HEK293 (cell line): ENCODE measurements at regions not wholly inside any gene's neighbourhood (a gene's known extent, or its start where the extent isn't known, plus 50 kb on each side); places are given as distances from the start of the nearest gene placed in this dataset.

Experiments
- AEBP2 ChIP-seq: fragments of 450-650 bp; formaldehyde crosslinking; IDR thresholded peaks from 2 replicates; pipeline ENCODE4 v1.5.1; 2016; ENCODE audit warnings: missing biosample characterization, missing genetic modification characterization, borderline replicate concordance
- EGR2 ChIP-seq: fragments of 450-650 bp; formaldehyde crosslinking; IDR thresholded peaks from 2 replicates; pipeline ENCODE4 v1.5.1; 2016; ENCODE audit warnings: low read depth, missing biosample characterization, missing genetic modification characterization
- GLI4 ChIP-seq: fragments of 450-650 bp; formaldehyde crosslinking; IDR thresholded peaks from 2 replicates; pipeline ENCODE4 v1.5.1; 2016; ENCODE audit warnings: missing biosample characterization, missing genetic modification characterization
- KLF1 ChIP-seq: fragments of 450-650 bp; formaldehyde crosslinking; IDR thresholded peaks from 2 replicates; pipeline ENCODE4 v1.5.1; 2016; ENCODE audit warnings: missing biosample characterization, missing genetic modification characterization
- KLF8 ChIP-seq: fragments of 450-650 bp; formaldehyde crosslinking; IDR thresholded peaks from 2 replicates; pipeline ENCODE4 v1.5.1; 2016; ENCODE audit warnings: missing biosample characterization, missing genetic modification characterization
- MZF1 ChIP-seq: fragments of 450-650 bp; formaldehyde crosslinking; IDR thresholded peaks from 2 replicates; pipeline ENCODE4 v1.5.1; 2017; ENCODE audit warnings: missing biosample characterization, missing genetic modification characterization, borderline replicate concordance
- REST ChIP-seq: fragments of 450-650 bp; formaldehyde crosslinking; IDR thresholded peaks from 2 replicates; pipeline ENCODE4 v1.5.1; 2016; ENCODE audit warnings: missing biosample characterization, missing genetic modification characterization
- SETDB1 ChIP-seq: IDR thresholded peaks from one replicate; pipeline ENCODE4 v1.6.1; 2017; ENCODE audit warnings: mild to moderate bottlenecking, low read length, moderate library complexity, mixed read lengths; ENCODE audit not compliant: insufficient read length
- YY1 ChIP-seq: fragments of 450-650 bp; formaldehyde crosslinking; IDR thresholded peaks from 2 replicates; pipeline ENCODE4 v1.5.1; 2018; ENCODE audit warnings: missing biosample characterization, missing genetic modification characterization
- ZBTB10 ChIP-seq: fragments of 450-650 bp; formaldehyde crosslinking; IDR thresholded peaks from 2 replicates; pipeline ENCODE4 v1.5.1; 2016; ENCODE audit warnings: missing biosample characterization, missing genetic modification characterization
- ZFP41 ChIP-seq: fragments of 450-650 bp; formaldehyde crosslinking; IDR thresholded peaks from 2 replicates; pipeline ENCODE4 v1.5.1; 2016; ENCODE audit warnings: missing biosample characterization, missing genetic modification characterization, borderline replicate concordance
- ZNF112 ChIP-seq: fragments of 450-650 bp; formaldehyde crosslinking; IDR thresholded peaks from 2 replicates; pipeline ENCODE4 v1.5.0; 2017; ENCODE audit warnings: missing biosample characterization, missing genetic modification characterization
- ZNF121 ChIP-seq: fragments of 450-650 bp; formaldehyde crosslinking; IDR thresholded peaks from 2 replicates; pipeline ENCODE4 v1.5.1; 2016; ENCODE audit warnings: missing biosample characterization, missing genetic modification characterization
- ZNF138 ChIP-seq: fragments of 450-650 bp; formaldehyde crosslinking; IDR thresholded peaks from 2 replicates; pipeline ENCODE4 v1.5.1; 2016; ENCODE audit warnings: missing biosample characterization, missing genetic modification characterization, borderline replicate concordance
- ZNF157 ChIP-seq: fragments of 450-650 bp; formaldehyde crosslinking; IDR thresholded peaks from 2 replicates; pipeline ENCODE4 v1.5.1; 2016; ENCODE audit warnings: missing biosample characterization, missing genetic modification characterization
- ZNF16 ChIP-seq: fragments of 450-650 bp; formaldehyde crosslinking; IDR thresholded peaks from 2 replicates; pipeline ENCODE4 v1.5.1; 2016; ENCODE audit warnings: low read depth, missing biosample characterization, missing genetic modification characterization
- ZNF19 ChIP-seq: fragments of 450-650 bp; formaldehyde crosslinking; IDR thresholded peaks from 2 replicates; pipeline ENCODE4; 2016; ENCODE audit warnings: missing biosample characterization, missing genetic modification characterization, low read depth
- ZNF202 ChIP-seq: fragments of 450-650 bp; formaldehyde crosslinking; IDR thresholded peaks from 2 replicates; pipeline ENCODE4 v1.5.1; 2016; ENCODE audit warnings: missing biosample characterization, missing genetic modification characterization, borderline replicate concordance
- ZNF214 ChIP-seq: fragments of 450-650 bp; formaldehyde crosslinking; IDR thresholded peaks from 2 replicates; pipeline ENCODE4 v1.5.1; 2017; ENCODE audit warnings: missing biosample characterization, mild to moderate bottlenecking, missing genetic modification characterization, borderline replicate concordance
- ZNF248 ChIP-seq: fragments of 450-650 bp; formaldehyde crosslinking; IDR thresholded peaks from 2 replicates; pipeline ENCODE4 v1.5.1; 2017; ENCODE audit warnings: missing biosample characterization, missing genetic modification characterization
- ZNF274 ChIP-seq, 2 experiments: fragments of 200-500 bp in 1 of 2; fragments of 450-650 bp in 1 of 2; sonication (Bioruptor generic) in 1 of 2; formaldehyde crosslinking in 1 of 2; IDR thresholded peaks; 2 replicates each; pipeline versions ENCODE4 v1.5.1 to v1.6.1; 2014 to 2016; ENCODE audit warnings: borderline replicate concordance in 1 of 2, inconsistent platforms in 1 of 2, low read length in 1 of 2, missing biosample characterization in 1 of 2, missing genetic modification characterization in 1 of 2
- ZNF324 ChIP-seq: fragments of 450-650 bp; formaldehyde crosslinking; IDR thresholded peaks from 2 replicates; pipeline ENCODE4 v1.5.1; 2016; ENCODE audit warnings: missing biosample characterization, missing genetic modification characterization
- ZNF350 ChIP-seq: fragments of 450-650 bp; formaldehyde crosslinking; IDR thresholded peaks from 2 replicates; pipeline ENCODE4 v1.5.0; 2017; ENCODE audit warnings: missing biosample characterization, mild to moderate bottlenecking, missing genetic modification characterization
- ZNF426 ChIP-seq: fragments of 450-650 bp; formaldehyde crosslinking; IDR thresholded peaks from 2 replicates; pipeline ENCODE4 v1.5.1; 2017; ENCODE audit warnings: missing biosample characterization, missing genetic modification characterization, mild to moderate bottlenecking, inconsistent platforms, moderate library complexity
- ZNF433 ChIP-seq: fragments of 450-650 bp; formaldehyde crosslinking; IDR thresholded peaks from 2 replicates; pipeline ENCODE4 v1.5.1; 2016; ENCODE audit warnings: missing biosample characterization, missing genetic modification characterization, low read depth
- ZNF521 ChIP-seq: fragments of 450-650 bp; formaldehyde crosslinking; IDR thresholded peaks from 2 replicates; pipeline ENCODE4 v1.5.1; 2017; ENCODE audit warnings: missing biosample characterization, mild to moderate bottlenecking, missing genetic modification characterization
- ZNF530 ChIP-seq: fragments of 450-650 bp; formaldehyde crosslinking; IDR thresholded peaks from 2 replicates; pipeline ENCODE4 v1.5.1; 2016; ENCODE audit warnings: low read depth, missing biosample characterization, missing genetic modification characterization
- ZNF558 ChIP-seq: fragments of 450-650 bp; formaldehyde crosslinking; IDR thresholded peaks from 2 replicates; pipeline ENCODE4 v1.5.1; 2016; ENCODE audit warnings: missing biosample characterization, missing genetic modification characterization
- ZNF560 ChIP-seq: fragments of 450-650 bp; formaldehyde crosslinking; IDR thresholded peaks from 2 replicates; pipeline ENCODE4 v1.5.1; 2017; ENCODE audit warnings: missing biosample characterization, missing genetic modification characterization, borderline replicate concordance
- ZNF610 ChIP-seq: fragments of 450-650 bp; formaldehyde crosslinking; IDR thresholded peaks from 2 replicates; pipeline ENCODE4 v1.5.1; 2016; ENCODE audit warnings: missing biosample characterization, missing genetic modification characterization, borderline replicate concordance
- ZNF707 ChIP-seq: fragments of 450-650 bp; formaldehyde crosslinking; IDR thresholded peaks from 2 replicates; pipeline ENCODE4 v1.5.1; 2016; ENCODE audit warnings: missing biosample characterization, missing genetic modification characterization
- ZNF777 ChIP-seq: fragments of 450-650 bp; formaldehyde crosslinking; IDR thresholded peaks from 2 replicates; pipeline ENCODE4 v1.5.1; 2017; ENCODE audit warnings: missing biosample characterization, missing genetic modification characterization, borderline replicate concordance

- no peak for TF ChIP-seq ZNF777
- no peak; the same call in 1 of the 2 replicates for TF ChIP-seq MZF1
- TF ChIP-seq ZNF324 (tag by site-specific recombination), result no peak
- TF ChIP-seq AEBP2 (tag by site-specific recombination), result no peak
- no peak for TF ChIP-seq ZNF521
- TF ChIP-seq ZNF248 (tag by site-specific recombination), result no peak
- no peak for TF ChIP-seq ZNF16
- no peak for TF ChIP-seq ZNF157
- peak; percentile 28; the same call in 1 of the 2 replicates for TF ChIP-seq ZNF560 (tag by site-specific recombination)
- TF ChIP-seq ZNF202 (tag by site-specific recombination), result no peak
- no peak for TF ChIP-seq KLF8 (tag by site-specific recombination)
- TF ChIP-seq ZNF112 (tag by site-specific recombination), result no peak
- no peak for TF ChIP-seq ZNF350 (tag by site-specific recombination)
- no peak for TF ChIP-seq ZNF707 (tag by site-specific recombination)
- TF ChIP-seq ZNF214 (tag by site-specific recombination), result no peak
- TF ChIP-seq SETDB1, result no peak
- TF ChIP-seq ZNF433 (tag by site-specific recombination), result peak; percentile 76
- no peak for TF ChIP-seq GLI4
- no peak for TF ChIP-seq KLF1 (tag by site-specific recombination)
- TF ChIP-seq ZNF426 (tag by site-specific recombination), result peak; percentile 88
- no peak for TF ChIP-seq ZNF138
- 0 out of 2 replicates have a peak, but pooled peaks have one; percentile 48 for TF ChIP-seq REST (tag by site-specific recombination)
- TF ChIP-seq ZNF558 (tag by site-specific recombination), result peak; percentile 71; the same call in 1 of the 2 replicates
- TF ChIP-seq EGR2, result no peak
- no peak for TF ChIP-seq ZBTB10 (tag by site-specific recombination)
- TF ChIP-seq ZNF610 (tag by site-specific recombination), result no peak
- TF ChIP-seq ZNF121 (tag by site-specific recombination), result 0 out of 2 replicates have a peak, but pooled peaks have one; percentile 25
- no peak for TF ChIP-seq YY1 (tag by site-specific recombination)
- TF ChIP-seq ZFP41 (tag by site-specific recombination), result no peak
- TF ChIP-seq ZNF274 (IDR thresholded peaks at IDR 0.05; ENCODE audit: low read length), result no peak
- no peak for TF ChIP-seq ZNF274 (tag by site-specific recombination; IDR thresholded peaks at IDR 0.05; ENCODE audit: borderline replicate concordance)
- TF ChIP-seq ZNF19, result no peak
- no peak for TF ChIP-seq ZNF530 (tag by site-specific recombination)
These were observed 364.6 kb downstream of the SHQ1 start (continued) for GRCh38 chr3:72483554-72484104.
